T-helper 2 cell (primary cell): ENCODE measurements at regions not wholly inside any gene's neighbourhood (a gene's known extent, or its start where the extent isn't known, plus 50 kb on each side); places are given as distances from the start of the nearest gene placed in this dataset.

Source experiments
- DNase-seq, 5 experiments: peaks; one replicate each; pipeline versions ENCODE4 v3.0.0 to v3.0.0-alpha.2; 2012 to 2022

GRCh38 chr7:156479596-156479995, 161.0 kb upstream of the RNF32 start:
- no peak for DNase-seq

- DNase-seq, result no peak
Measured at GRCh38 chr7:156478486-156478885, 162.1 kb upstream of the RNF32 start.

- DNase-seq, result no peak
Measured at GRCh38 chr7:156475666-156476065, 164.9 kb upstream of the RNF32 start.

GRCh38 chr7:156475179-156475578, 165.4 kb upstream of the RNF32 start:
- peak in 1 of 5 experiments; percentile 18 for DNase-seq

- peak in 1 of 5 experiments; percentile 10 for DNase-seq
Measured at GRCh38 chr7:156474241-156474743, 166.3 kb upstream of the RNF32 start.

GRCh38 chr7:156473476-156474240, 166.9 kb upstream of the RNF32 start:
- DNase-seq, result peak in 1 of 5 experiments; percentile 38

GRCh38 chr7:156472267-156472666, 168.3 kb upstream of the RNF32 start:
- DNase-seq, result no peak

- no peak for DNase-seq
Measured at GRCh38 chr7:156470399-156471320, 169.9 kb upstream of the RNF32 start.

- no peak for DNase-seq
Measured at GRCh38 chr7:156466955-156467625, 173.5 kb upstream of the RNF32 start.

- DNase-seq, result no peak
Measured at GRCh38 chr7:156466272-156466671, 174.3 kb upstream of the RNF32 start.

- no peak for DNase-seq
Measured at GRCh38 chr7:156465186-156465585, 175.4 kb upstream of the RNF32 start.

- no peak for DNase-seq
Measured at GRCh38 chr7:156464339-156464738, 176.2 kb upstream of the RNF32 start.

GRCh38 chr7:156463280-156463679, 177.3 kb upstream of the RNF32 start:
- DNase-seq, result no peak

GRCh38 chr7:156461881-156462665, 178.5 kb upstream of the RNF32 start:
- no peak for DNase-seq

GRCh38 chr7:156460858-156461627, 179.5 kb upstream of the RNF32 start:
- no peak for DNase-seq

- DNase-seq, result no peak
Measured at GRCh38 chr7:156459582-156459981, 181.0 kb upstream of the RNF32 start.

- DNase-seq, result no peak
Measured at GRCh38 chr7:156459067-156459466, 181.5 kb upstream of the RNF32 start.

GRCh38 chr7:156458011-156458410, 182.6 kb upstream of the RNF32 start:
- DNase-seq, result no peak

- DNase-seq, result no peak
Measured at GRCh38 chr7:156456503-156457115, 184.0 kb upstream of the RNF32 start.

GRCh38 chr7:156456032-156456431, 184.5 kb upstream of the RNF32 start:
- DNase-seq, result no peak

- DNase-seq, result no peak
Measured at GRCh38 chr7:156450473-156450872, 190.1 kb upstream of the RNF32 start.
